PC-9 (cell line): ENCODE measurements at regions not wholly inside any gene's neighbourhood (a gene's known extent, or its start where the extent isn't known, plus 50 kb on each side); places are given as distances from the start of the nearest gene placed in this dataset.

ENCODE experiments used
- BruUV-seq: library from RNA; stranded (reverse); fragments of 400-500 nt; replicated peaks from 2 replicates; lab custom pipeline; 2021; lab: Mats Ljungman, UMichigan
- CTCF ChIA-PET: fragments of 300-600 bp; sonication (Branson Sonifier 250); formaldehyde crosslinking; loops from one replicate; lab custom pipeline; 2022; ENCODE audit warnings: antibody characterized with exemption; lab: Charles Lee
- POLR2A ChIA-PET: fragments of 300-600 bp; sonication (Branson Sonifier 250); formaldehyde crosslinking; loops from one replicate; lab custom pipeline; 2022; ENCODE audit warnings: antibody characterized with exemption; ENCODE audit not compliant: unreplicated experiment; lab: Charles Lee
- DNase-seq, 2 experiments: peaks; one replicate each; pipeline versions ENCODE4 v3.0.0 to v3.0.0-alpha.2; 2015 to 2022; ENCODE audit warnings: mixed read lengths in 1 of 2
- H2AFZ ChIP-seq: fragments of 200-600 bp; sonication (generic); 2 replicates; pipeline ENCODE4 v1.8.1; 2017; ENCODE audit warnings: antibody characterized with exemption
- H3F3A ChIP-seq: fragments of 200-600 bp; sonication (generic); 2 replicates; pipeline ENCODE4 v1.8.1; 2017; ENCODE audit warnings: antibody characterized with exemption, mild to moderate bottlenecking, low read depth; ENCODE audit not compliant: insufficient read depth
- H3K27ac ChIP-seq: fragments of 200-600 bp; sonication (generic); 2 replicates; pipeline ENCODE4 v1.6.1; 2016; ENCODE audit warnings: mixed run types
- H3K27me3 ChIP-seq: fragments of 200-600 bp; sonication (generic); 2 replicates; pipeline ENCODE4 v1.6.1; 2016; ENCODE audit warnings: low read depth, mixed run types; ENCODE audit not compliant: insufficient read depth
- H3K36me3 ChIP-seq: fragments of 200-600 bp; sonication (generic); 2 replicates; pipeline ENCODE4 v1.6.1; 2016; ENCODE audit warnings: low read depth, mixed run types
- H3K4me1 ChIP-seq: fragments of 200-600 bp; sonication (generic); replicated peaks from 2 replicates; pipeline ENCODE4 v1.6.1; 2016; ENCODE audit warnings: mixed run types; ENCODE audit not compliant: insufficient read depth
- H3K4me2 ChIP-seq: fragments of 200-600 bp; sonication (generic); 2 replicates; pipeline ENCODE4 v1.6.1; 2017; ENCODE audit warnings: mixed run types
- H3K4me3 ChIP-seq: fragments of 200-600 bp; sonication (generic); 2 replicates; pipeline ENCODE4 v1.6.1; 2016; ENCODE audit warnings: mixed run types
- H3K79me2 ChIP-seq: fragments of 200-600 bp; sonication (generic); 2 replicates; pipeline ENCODE4 v1.6.1; 2017; ENCODE audit warnings: low read depth, mixed run types
- H3K9me2 ChIP-seq: fragments of 200-600 bp; sonication (generic); 2 replicates; pipeline ENCODE4 v1.8.1; 2017; ENCODE audit warnings: mild to moderate bottlenecking; ENCODE audit not compliant: insufficient read depth
- H3K9me3 ChIP-seq: fragments of 200-600 bp; sonication (generic); 2 replicates; pipeline ENCODE4 v1.8.1; 2016; ENCODE audit warnings: low read depth; ENCODE audit not compliant: insufficient read depth
- H4K20me1 ChIP-seq: fragments of 200-600 bp; sonication (generic); 2 replicates; pipeline ENCODE4 v1.8.1; 2017; ENCODE audit not compliant: insufficient read depth
- EZH2 ChIP-seq: fragments of 200-600 bp; sonication (generic); IDR thresholded peaks from 2 replicates; pipeline ENCODE4 v1.8.0; 2017; ENCODE audit warnings: antibody characterized with exemption, low read depth
- intact Hi-C: fragments of 100-400 bp; cut with micrococcal nuclease; formaldehyde crosslinking; loops from one replicate; pipeline ENCODE4 v1.10.0; 2022; ENCODE audit not compliant: unreplicated experiment
- TF ChIP-seq, protein P1 (sequence below): fragments of 200-600 bp; sonication (generic); conservative IDR thresholded peaks from 2 replicates; pipeline ENCODE4 v1.6.1; 2017; ENCODE audit warnings: mixed run types, antibody characterized with exemption, mild to moderate bottlenecking, moderate library complexity

- ChIA-PET CTCF (no interaction called here), POLR2A (no interaction called here)
- Histone ChIP-seq H2AFZ (no peak overlapping the region), H3K36me3 (no peaks in the 10 kb centered on the region), H3F3A (no peaks in the 10 kb centered on the region), H3K79me2 (no peaks in the 10 kb centered on the region), H3K27ac (no peak overlapping the region), H3K4me1 (no peaks in the 10 kb centered on the region), H3K4me3 (no peak overlapping the region), H3K9me2 (no peaks in the 10 kb centered on the region), H3K4me2 (no peak overlapping the region), H4K20me1 (no peaks in the 10 kb centered on the region), H3K9me3 (no peaks in the 10 kb centered on the region), H3K27me3 (peaks cover 53% of the 10 kb centered on the region)
- no TSS peak for BruUV-seq
- intact Hi-C loops, result no loop called here
- DNase-seq, result no peak
- TF ChIP-seq, protein P1, sequence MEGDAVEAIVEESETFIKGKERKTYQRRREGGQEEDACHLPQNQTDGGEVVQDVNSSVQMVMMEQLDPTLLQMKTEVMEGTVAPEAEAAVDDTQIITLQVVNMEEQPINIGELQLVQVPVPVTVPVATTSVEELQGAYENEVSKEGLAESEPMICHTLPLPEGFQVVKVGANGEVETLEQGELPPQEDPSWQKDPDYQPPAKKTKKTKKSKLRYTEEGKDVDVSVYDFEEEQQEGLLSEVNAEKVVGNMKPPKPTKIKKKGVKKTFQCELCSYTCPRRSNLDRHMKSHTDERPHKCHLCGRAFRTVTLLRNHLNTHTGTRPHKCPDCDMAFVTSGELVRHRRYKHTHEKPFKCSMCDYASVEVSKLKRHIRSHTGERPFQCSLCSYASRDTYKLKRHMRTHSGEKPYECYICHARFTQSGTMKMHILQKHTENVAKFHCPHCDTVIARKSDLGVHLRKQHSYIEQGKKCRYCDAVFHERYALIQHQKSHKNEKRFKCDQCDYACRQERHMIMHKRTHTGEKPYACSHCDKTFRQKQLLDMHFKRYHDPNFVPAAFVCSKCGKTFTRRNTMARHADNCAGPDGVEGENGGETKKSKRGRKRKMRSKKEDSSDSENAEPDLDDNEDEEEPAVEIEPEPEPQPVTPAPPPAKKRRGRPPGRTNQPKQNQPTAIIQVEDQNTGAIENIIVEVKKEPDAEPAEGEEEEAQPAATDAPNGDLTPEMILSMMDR, result no peak
- no peak for TF ChIP-seq EZH2
Measured at GRCh38 chr17:33935822-33936221, 319.3 kb upstream of the CCL2 start.

DNA sequence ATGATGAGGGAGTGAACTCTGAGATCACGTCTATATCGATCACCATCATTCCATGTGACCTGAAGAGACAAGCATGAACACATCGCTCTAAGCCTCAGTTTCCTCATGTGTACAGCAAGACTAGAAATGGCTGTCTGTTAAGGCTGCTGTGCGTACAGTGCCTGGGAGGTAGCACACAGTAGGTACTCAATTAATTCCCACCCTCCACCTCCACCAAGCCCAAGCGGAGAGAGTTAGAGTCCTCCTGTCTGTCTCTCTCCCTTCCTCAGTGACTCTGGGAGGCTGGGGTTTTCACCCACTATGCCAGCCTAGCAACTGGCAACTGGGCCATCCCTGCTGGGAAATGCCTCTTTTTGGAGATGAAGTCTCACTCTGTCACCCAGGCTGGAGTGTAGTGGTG is 318.3 kb upstream of the CCL2 start:
- no TSS peak for BruUV-seq
- Histone ChIP-seq H4K20me1 (no peaks in the 10 kb centered on the region), H3K79me2 (no peaks in the 10 kb centered on the region), H3K9me2 (no peaks in the 10 kb centered on the region), H3K9me3 (no peaks in the 10 kb centered on the region), H3K4me3 (no peak overlapping the region), H3F3A (no peaks in the 10 kb centered on the region), H3K27ac (no peak overlapping the region), H3K27me3 (peaks cover 47% of the 10 kb centered on the region), H2AFZ (no peak overlapping the region), H3K4me1 (no peaks in the 10 kb centered on the region), H3K4me2 (no peak overlapping the region), H3K36me3 (no peaks in the 10 kb centered on the region)
- ChIA-PET POLR2A (no interaction called here), CTCF (no interaction called here)
- DNase-seq, result no peak
- TF ChIP-seq EZH2, result no peak
- TF ChIP-seq, protein P1, result no peak
- intact Hi-C loops, result no loop called here

GRCh38 chr17:33939959-33940358 is 315.1 kb upstream of the CCL2 start:
- Histone ChIP-seq H3K27me3 (peaks cover 41% of the 10 kb centered on the region), H2AFZ (no peak overlapping the region), H3K36me3 (no peaks in the 10 kb centered on the region), H3K27ac (no peak overlapping the region), H3K9me3 (no peaks in the 10 kb centered on the region), H3K4me3 (no peak overlapping the region), H3K4me1 (no peaks in the 10 kb centered on the region), H3K4me2 (no peak overlapping the region), H3K9me2 (no peaks in the 10 kb centered on the region), H3F3A (no peaks in the 10 kb centered on the region), H4K20me1 (no peaks in the 10 kb centered on the region), H3K79me2 (no peaks in the 10 kb centered on the region)
- TF ChIP-seq EZH2, result no peak
- TF ChIP-seq, protein P1, result no peak
- intact Hi-C loops, result no loop called here
- CTCF ChIA-PET, result interaction anchor here (0.6 kb wide), 1 partner anchor 911 kb away, joined by 3 read pairs; no protein-coding TSS in a partner anchor
- POLR2A ChIA-PET, result no interaction called here
- DNase-seq, result no peak
- no TSS peak for BruUV-seq
